Upper lobe of left lung (tissue), 4 donors: ENCODE measurements at regions not wholly inside any gene's neighbourhood (a gene's known extent, or its start where the extent isn't known, plus 50 kb on each side); places are given as distances from the start of the nearest gene placed in this dataset.

Source experiments
- EP300 ChIP-seq, 4 donors: sonication (generic); formaldehyde crosslinking; IDR thresholded peaks; one replicate each; pipeline ENCODE4 v1.5.1; 2017; ENCODE audit warnings: antibody characterized with exemption in 4 of 4, control low read depth in 2 of 4
- POLR2A ChIP-seq, 4 donors: fragments of 450-650 bp; IDR thresholded peaks; one replicate each; pipeline ENCODE4 v1.5.1; 2016 to 2017; ENCODE audit warnings: antibody characterized with exemption in 4 of 4, mild to moderate bottlenecking in 2 of 4
- POLR2AphosphoS5 ChIP-seq, 2 donors: sonication (generic); formaldehyde crosslinking; IDR thresholded peaks; one replicate each; pipeline ENCODE4 v1.5.1; 2017; ENCODE audit warnings: antibody characterized with exemption in 2 of 2
- TF ChIP-seq, protein P1 (sequence below), 6 experiments: fragments of 450-650 bp in 4 of 6; fragments of 200-600 bp in 2 of 6; sonication (generic) in 2 of 6; IDR thresholded peaks; one replicate each; pipeline ENCODE4 v1.5.1; 2016 to 2019; ENCODE audit warnings: antibody characterized with exemption in 6 of 6

- TF ChIP-seq, protein P1, sequence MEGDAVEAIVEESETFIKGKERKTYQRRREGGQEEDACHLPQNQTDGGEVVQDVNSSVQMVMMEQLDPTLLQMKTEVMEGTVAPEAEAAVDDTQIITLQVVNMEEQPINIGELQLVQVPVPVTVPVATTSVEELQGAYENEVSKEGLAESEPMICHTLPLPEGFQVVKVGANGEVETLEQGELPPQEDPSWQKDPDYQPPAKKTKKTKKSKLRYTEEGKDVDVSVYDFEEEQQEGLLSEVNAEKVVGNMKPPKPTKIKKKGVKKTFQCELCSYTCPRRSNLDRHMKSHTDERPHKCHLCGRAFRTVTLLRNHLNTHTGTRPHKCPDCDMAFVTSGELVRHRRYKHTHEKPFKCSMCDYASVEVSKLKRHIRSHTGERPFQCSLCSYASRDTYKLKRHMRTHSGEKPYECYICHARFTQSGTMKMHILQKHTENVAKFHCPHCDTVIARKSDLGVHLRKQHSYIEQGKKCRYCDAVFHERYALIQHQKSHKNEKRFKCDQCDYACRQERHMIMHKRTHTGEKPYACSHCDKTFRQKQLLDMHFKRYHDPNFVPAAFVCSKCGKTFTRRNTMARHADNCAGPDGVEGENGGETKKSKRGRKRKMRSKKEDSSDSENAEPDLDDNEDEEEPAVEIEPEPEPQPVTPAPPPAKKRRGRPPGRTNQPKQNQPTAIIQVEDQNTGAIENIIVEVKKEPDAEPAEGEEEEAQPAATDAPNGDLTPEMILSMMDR (IDR thresholded peaks at IDR 0.05) = no peak
- TF ChIP-seq POLR2A (IDR thresholded peaks at IDR 0.05) (no peak), EP300 (IDR thresholded peaks at IDR 0.05) (no peak), POLR2AphosphoS5 (IDR thresholded peaks at IDR 0.05) (no peak)
Observed at GRCh38 chr5:122639033-122639432, 135.8 kb upstream of the SNX2 start.
